Parathyroid adenoma (tissue), 2 donors: ENCODE measurements at regions not wholly inside any gene's neighbourhood (a gene's known extent, or its start where the extent isn't known, plus 50 kb on each side); places are given as distances from the start of the nearest gene placed in this dataset.

ENCODE experiments used
- H2AFZ ChIP-seq: fragments of 300-600 bp; sonication (generic); one replicate; pipeline ENCODE4 v1.7.0; 2017; ENCODE audit warnings: antibody characterized with exemption, mild to moderate bottlenecking
- H3K27ac ChIP-seq: fragments of 300-600 bp; sonication (generic); one replicate; pipeline ENCODE4 v1.7.0; 2017
- H3K27me3 ChIP-seq: fragments of 300-600 bp; sonication (generic); one replicate; pipeline ENCODE4 v1.7.0; 2017; ENCODE audit warnings: low read length; ENCODE audit not compliant: control insufficient read depth, insufficient read depth
- H3K36me3 ChIP-seq: fragments of 300-600 bp; sonication (generic); one replicate; pipeline ENCODE4 v1.7.0; 2017; ENCODE audit warnings: low read length; ENCODE audit not compliant: control insufficient read depth, insufficient read depth
- H3K4me1 ChIP-seq: fragments of 300-600 bp; sonication (generic); one replicate; pipeline ENCODE4 v1.7.0; 2017; ENCODE audit warnings: control low read depth
- H3K4me2 ChIP-seq: fragments of 300-600 bp; sonication (generic); one replicate; pipeline ENCODE4 v1.7.0; 2017; ENCODE audit warnings: low read length
- H3K4me3 ChIP-seq: fragments of 300-600 bp; sonication (generic); one replicate; pipeline ENCODE4 v1.7.0; 2017; ENCODE audit warnings: low read depth, low read length
- H3K79me2 ChIP-seq: fragments of 300-600 bp; sonication (generic); one replicate; pipeline ENCODE4 v1.7.0; 2017; ENCODE audit warnings: control low read depth
- H3K9ac ChIP-seq: fragments of 300-600 bp; sonication (generic); one replicate; pipeline ENCODE4 v1.7.0; 2017; ENCODE audit warnings: mild to moderate bottlenecking
- H3K9me3 ChIP-seq: fragments of 300-600 bp; sonication (generic); one replicate; pipeline ENCODE4 v1.7.0; 2017; ENCODE audit warnings: low read length; ENCODE audit not compliant: control insufficient read depth
- TF ChIP-seq, protein P1 (sequence below): fragments of 300-600 bp; sonication (generic); IDR thresholded peaks from one replicate; pipeline ENCODE4 v1.7.0; 2017; ENCODE audit warnings: antibody characterized with exemption, mild to moderate bottlenecking
- donor health status: primary hyperparathyroidism.

DNA sequence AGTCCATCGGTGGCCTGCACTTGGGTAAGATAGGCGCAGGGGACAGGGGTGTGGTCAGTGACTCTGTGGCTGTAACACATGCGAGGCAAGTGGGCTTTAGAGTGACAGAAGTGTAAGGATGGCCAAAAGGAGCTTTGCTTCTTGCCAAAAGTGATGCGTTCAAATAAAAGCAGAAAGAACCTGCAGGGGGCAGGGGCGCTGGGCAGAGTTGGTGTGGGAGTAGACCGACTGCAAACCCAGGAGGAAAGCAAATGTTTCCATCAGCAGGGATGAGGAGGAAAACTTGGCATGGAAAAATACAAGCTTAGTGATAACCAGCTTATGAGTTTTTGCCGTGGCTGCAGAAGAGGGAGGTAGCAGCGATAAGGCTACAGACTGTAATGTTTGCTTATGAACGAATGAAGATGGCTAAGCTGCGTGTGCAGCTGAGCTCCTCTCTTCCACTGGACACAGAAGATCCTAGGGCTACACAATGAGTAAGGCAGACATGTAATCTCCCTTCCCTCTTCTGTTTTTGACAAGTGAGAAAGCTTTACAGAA lies 149.4 kb downstream of the WNT5A start:
- no peak overlapping the region for H3K9ac ChIP-seq
- no peak overlapping the region for H3K27ac ChIP-seq
- TF ChIP-seq, protein P1, sequence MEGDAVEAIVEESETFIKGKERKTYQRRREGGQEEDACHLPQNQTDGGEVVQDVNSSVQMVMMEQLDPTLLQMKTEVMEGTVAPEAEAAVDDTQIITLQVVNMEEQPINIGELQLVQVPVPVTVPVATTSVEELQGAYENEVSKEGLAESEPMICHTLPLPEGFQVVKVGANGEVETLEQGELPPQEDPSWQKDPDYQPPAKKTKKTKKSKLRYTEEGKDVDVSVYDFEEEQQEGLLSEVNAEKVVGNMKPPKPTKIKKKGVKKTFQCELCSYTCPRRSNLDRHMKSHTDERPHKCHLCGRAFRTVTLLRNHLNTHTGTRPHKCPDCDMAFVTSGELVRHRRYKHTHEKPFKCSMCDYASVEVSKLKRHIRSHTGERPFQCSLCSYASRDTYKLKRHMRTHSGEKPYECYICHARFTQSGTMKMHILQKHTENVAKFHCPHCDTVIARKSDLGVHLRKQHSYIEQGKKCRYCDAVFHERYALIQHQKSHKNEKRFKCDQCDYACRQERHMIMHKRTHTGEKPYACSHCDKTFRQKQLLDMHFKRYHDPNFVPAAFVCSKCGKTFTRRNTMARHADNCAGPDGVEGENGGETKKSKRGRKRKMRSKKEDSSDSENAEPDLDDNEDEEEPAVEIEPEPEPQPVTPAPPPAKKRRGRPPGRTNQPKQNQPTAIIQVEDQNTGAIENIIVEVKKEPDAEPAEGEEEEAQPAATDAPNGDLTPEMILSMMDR, result no peak
- no peaks in the 10 kb centered on the region for H3K27me3 ChIP-seq
- no peak overlapping the region for H3K4me3 ChIP-seq
- H3K79me2 ChIP-seq, result no peaks in the 10 kb centered on the region
- H3K36me3 ChIP-seq, result no peaks in the 10 kb centered on the region
- H3K4me2 ChIP-seq, result no peak overlapping the region
- no peaks in the 10 kb centered on the region for H3K9me3 ChIP-seq
- no peak overlapping the region for H2AFZ ChIP-seq
- no peaks in the 10 kb centered on the region for H3K4me1 ChIP-seq

DNA sequence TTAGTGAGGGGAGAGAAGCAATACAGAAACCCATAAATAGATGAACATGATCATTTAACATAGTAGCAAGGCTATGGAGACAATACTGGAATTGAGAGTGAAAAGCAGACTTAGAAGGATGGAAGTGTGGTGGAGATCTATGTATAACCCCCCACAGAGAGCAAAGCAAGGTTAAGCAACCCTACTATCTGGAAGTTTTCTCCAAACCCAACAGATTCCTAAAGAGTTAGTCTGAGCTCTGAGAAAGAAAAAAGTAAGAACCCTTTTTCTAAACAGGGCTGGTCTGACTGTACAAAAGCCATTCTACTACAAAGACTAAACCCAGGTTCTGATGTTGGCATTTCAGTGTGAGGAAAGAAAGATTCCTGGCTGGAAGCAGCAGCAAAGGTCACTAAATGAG lies 153.2 kb downstream of the WNT5A start:
- H3K27ac ChIP-seq, result no peak overlapping the region
- H3K9ac ChIP-seq, result no peak overlapping the region
- TF ChIP-seq, protein P1, result no peak
- H3K36me3 ChIP-seq, result no peaks in the 10 kb centered on the region
- H3K9me3 ChIP-seq, result no peaks in the 10 kb centered on the region
- H3K4me1 ChIP-seq, result no peaks in the 10 kb centered on the region
- H3K79me2 ChIP-seq, result no peaks in the 10 kb centered on the region
- no peak overlapping the region for H3K4me2 ChIP-seq
- no peak overlapping the region for H3K4me3 ChIP-seq
- H3K27me3 ChIP-seq, result no peaks in the 10 kb centered on the region
- H2AFZ ChIP-seq, result no peak overlapping the region

DNA sequence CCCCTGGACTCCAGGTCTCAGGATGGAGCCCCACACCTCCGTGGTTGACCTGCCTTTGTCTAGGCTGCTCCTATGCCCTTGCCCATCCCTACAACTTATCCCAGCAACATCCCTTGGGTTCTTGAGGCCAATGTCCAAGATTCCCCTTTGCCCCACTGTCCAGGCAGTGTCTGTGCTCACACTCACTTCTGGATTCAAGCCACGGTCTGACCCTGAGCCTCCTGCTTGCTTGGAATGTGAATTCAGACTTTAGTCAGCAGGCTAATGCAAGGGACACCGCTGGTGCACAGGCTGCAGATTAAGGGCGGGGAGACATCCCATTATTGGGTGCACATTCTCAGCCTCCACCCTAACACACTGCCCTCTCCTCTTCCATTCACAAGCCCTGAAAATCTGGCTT lies 154.1 kb downstream of the WNT5A start:
- Histone ChIP-seq H3K9ac (no peak overlapping the region), H3K9me3 (no peaks in the 10 kb centered on the region), H3K4me2 (no peak overlapping the region)

DNA sequence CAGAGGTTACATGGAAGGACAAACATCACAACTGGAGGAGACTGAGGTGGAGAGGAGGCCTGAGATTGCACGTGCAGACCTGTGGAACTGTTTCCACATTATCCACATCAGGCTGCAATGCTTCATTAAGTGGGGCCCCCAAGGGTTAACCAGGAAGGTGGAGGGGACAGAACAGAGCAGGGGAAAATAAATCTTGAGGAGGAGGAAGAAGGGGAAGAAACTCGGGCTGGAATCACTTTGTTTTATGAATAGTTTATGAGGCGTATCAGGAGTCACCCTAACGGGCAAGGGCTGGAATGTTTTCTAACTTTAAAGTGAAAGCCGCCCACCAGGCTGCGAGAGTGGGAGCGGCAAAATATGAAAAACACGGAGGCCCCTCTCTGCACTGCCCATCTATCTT lies 154.9 kb downstream of the WNT5A start:
- Histone ChIP-seq H3K9me3 (no peaks in the 10 kb centered on the region), H3K79me2 (no peaks in the 10 kb centered on the region), H3K4me2 (no peak overlapping the region), H3K27me3 (no peaks in the 10 kb centered on the region), H3K27ac (no peak overlapping the region), H3K4me1 (no peaks in the 10 kb centered on the region), H3K36me3 (no peaks in the 10 kb centered on the region), H3K4me3 (no peak overlapping the region), H2AFZ (no peak overlapping the region), H3K9ac (no peak overlapping the region)
- TF ChIP-seq, protein P1, result no peak

More for the DNA sequence above, 154.1 kb downstream of the WNT5A start:
- no peak overlapping the region for H3K4me3 ChIP-seq
- TF ChIP-seq, protein P1, result no peak
- H3K79me2 ChIP-seq, result no peaks in the 10 kb centered on the region
- H3K4me1 ChIP-seq, result no peaks in the 10 kb centered on the region
- H3K27ac ChIP-seq, result no peak overlapping the region
- no peaks in the 10 kb centered on the region for H3K27me3 ChIP-seq
- H2AFZ ChIP-seq, result no peak overlapping the region
- no peaks in the 10 kb centered on the region for H3K36me3 ChIP-seq

DNA sequence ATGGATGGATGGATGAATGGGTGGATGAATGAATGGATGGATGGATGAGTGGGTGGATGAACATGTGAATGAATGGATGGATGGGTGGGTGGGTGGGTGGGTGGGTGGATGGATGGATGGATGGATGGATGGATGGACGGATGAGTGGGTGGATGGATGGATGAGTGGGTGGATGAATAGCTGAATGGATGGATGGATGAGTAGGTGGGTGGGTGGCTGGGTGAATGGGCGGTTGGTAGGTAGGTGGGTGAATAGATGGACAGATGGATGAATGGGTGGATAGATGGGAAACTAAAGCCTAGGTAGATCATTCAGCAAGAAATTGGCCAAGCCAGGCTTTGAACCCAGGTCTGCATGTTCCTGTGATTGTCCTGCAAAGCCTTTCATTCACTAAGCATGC lies 155.6 kb downstream of the WNT5A start:
- Histone ChIP-seq H3K9ac (no peak overlapping the region), H3K79me2 (no peaks in the 10 kb centered on the region), H2AFZ (no peak overlapping the region), H3K27me3 (no peaks in the 10 kb centered on the region), H3K4me3 (no peak overlapping the region), H3K4me1 (no peaks in the 10 kb centered on the region), H3K4me2 (no peak overlapping the region), H3K27ac (no peak overlapping the region), H3K9me3 (no peaks in the 10 kb centered on the region), H3K36me3 (no peaks in the 10 kb centered on the region)
- TF ChIP-seq, protein P1, result no peak
